ENCODE measurements at regions not wholly inside any gene's neighbourhood (a gene's known extent, or its start where the extent isn't known, plus 50 kb on each side); places are given as distances from the start of the nearest gene placed in this dataset.

DNA sequence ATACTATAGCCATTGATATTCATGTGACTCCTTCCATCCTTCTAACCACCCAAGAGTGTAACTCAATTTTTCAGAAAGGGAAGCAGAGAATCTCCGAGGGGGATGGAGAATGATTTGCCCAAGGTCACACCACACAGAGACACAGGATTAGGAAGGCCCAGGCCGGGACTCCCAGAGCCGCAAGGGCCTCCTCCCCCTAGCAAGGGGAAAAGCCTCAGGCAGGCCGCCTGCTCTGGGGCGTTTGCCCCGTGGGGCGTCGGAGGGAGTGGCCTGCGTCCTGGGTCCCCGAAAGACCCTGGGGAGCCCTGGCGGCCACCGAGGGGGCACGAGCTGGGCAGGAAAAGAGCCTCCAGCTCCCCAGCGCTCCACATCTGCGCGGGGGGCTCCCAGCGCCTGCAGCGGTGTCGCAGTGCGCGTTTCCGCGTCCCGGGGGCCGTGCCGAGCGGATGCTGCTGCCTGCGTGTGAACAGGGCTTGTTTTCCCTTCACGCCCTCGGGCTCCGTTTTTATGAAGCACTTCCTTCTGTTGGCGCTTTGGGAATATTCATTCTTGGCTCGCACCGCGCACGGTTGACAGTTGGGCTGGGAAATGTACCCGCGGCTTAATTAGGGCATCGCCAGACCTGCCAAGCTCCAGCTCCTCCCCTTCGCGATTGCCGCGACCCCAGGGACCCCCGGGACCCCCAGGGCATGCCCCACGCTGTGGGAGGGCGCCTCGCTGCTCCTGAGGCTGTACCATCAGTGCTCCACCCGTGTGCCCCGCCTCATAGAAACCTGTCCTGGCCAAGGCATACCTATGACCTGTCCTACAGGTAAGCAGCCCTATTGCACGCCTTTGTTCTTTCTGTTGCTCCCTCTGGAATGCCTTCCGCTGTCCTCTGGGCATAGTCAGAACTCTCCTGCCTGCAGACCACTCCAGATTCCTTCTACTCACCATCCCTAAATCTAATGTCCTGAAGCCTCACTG is 158.9 kb upstream of the GLI2 start:
- H3K36me3 ChIP-seq (ENCODE audit: control insufficient read depth in 3 of 3, insufficient read depth in 2 of 3, low read depth in 1 of 3, low read length in 3 of 3): no peaks in the 10 kb centered on the region
- peaks cover 0 to 30% (median 0%) of the 10 kb centered on the region in 3 donors for H3K27me3 ChIP-seq (ENCODE audit: control insufficient read depth in 3 of 3, insufficient read depth in 3 of 3, low read length in 3 of 3)
- H3K9me3 ChIP-seq (ENCODE audit: control insufficient read depth in 2 of 2, insufficient read depth in 1 of 2, low read depth in 1 of 2, low read length in 1 of 2): no peaks in the 10 kb centered on the region
- H3K27ac ChIP-seq (ENCODE audit: low read depth in 1 of 3, low read length in 2 of 3): no peak overlapping the region
- WGBS, 3 donors: 8 to 11% (median 9%) methylated on average over 46 to 51 of the region's 51 CpGs
- no peak overlapping the region for H3K4me3 ChIP-seq (ENCODE audit: low read depth in 1 of 3, low read length in 3 of 3)
- DNase-seq: peak; percentile 9 to 47
- peaks cover 0 to 6% (median 0%) of the 10 kb centered on the region in 3 donors for H3K4me1 ChIP-seq (ENCODE audit: control insufficient read depth in 3 of 3, insufficient read depth in 2 of 3, low read depth in 1 of 3, low read length in 2 of 3)
- FAIRE-seq: no peak

DNA sequence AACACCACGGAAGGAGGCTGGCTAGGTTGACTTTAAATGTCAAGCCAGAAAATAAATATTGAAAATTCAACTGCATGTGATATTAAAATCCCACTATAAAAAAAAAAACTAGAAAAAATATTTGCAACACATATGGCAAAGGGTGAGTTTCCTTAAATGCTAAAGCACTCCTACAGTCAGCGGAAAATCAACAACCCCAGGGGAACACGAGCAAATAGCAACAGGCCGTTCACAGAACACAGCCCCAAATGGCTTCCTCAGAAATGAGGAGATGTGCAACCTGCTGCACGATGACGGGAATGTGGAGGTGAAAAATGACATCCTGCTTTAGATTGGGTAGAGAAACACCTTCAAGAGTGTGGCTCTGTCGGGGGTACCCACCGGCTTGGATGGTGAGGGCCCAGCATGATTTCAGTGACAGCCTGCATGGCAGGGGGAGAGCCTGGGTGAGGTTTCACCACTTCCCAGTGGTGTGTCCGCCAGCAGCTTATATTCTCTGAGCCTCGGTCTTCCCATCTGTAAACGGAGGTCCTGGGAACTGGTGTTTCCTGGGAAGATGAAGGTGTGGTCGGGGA is 157.9 kb upstream of the GLI2 start:
- 88 to 93% (median 90%) methylated on average over 11 to 12 of the region's 12 CpGs for WGBS, 3 donors
- H3K27ac ChIP-seq (ENCODE audit: low read depth in 1 of 3, low read length in 2 of 3): no peak overlapping the region
- no peaks in the 10 kb centered on the region for H3K9me3 ChIP-seq (ENCODE audit: control insufficient read depth in 2 of 2, insufficient read depth in 1 of 2, low read depth in 1 of 2, low read length in 1 of 2)
- FAIRE-seq (no peak), DNase-seq (no peak)
- H3K4me3 ChIP-seq (ENCODE audit: low read depth in 1 of 3, low read length in 3 of 3): no peak overlapping the region
- no peaks in the 10 kb centered on the region for H3K36me3 ChIP-seq (ENCODE audit: control insufficient read depth in 3 of 3, insufficient read depth in 2 of 3, low read depth in 1 of 3, low read length in 3 of 3)
- H3K27me3 ChIP-seq (ENCODE audit: control insufficient read depth in 3 of 3, insufficient read depth in 3 of 3, low read length in 3 of 3): peaks cover 0 to 30% (median 0%) of the 10 kb centered on the region in 3 donors
- peaks cover 0 to 6% (median 0%) of the 10 kb centered on the region in 3 donors for H3K4me1 ChIP-seq (ENCODE audit: control insufficient read depth in 3 of 3, insufficient read depth in 2 of 3, low read depth in 1 of 3, low read length in 2 of 3)

GRCh38 chr2:120578576-120579352 is 156.9 kb upstream of the GLI2 start:
- Histone ChIP-seq H3K9me3 (ENCODE audit: control insufficient read depth in 2 of 2, insufficient read depth in 1 of 2, low read depth in 1 of 2, low read length in 1 of 2) (no peaks in the 10 kb centered on the region), H3K36me3 (ENCODE audit: control insufficient read depth in 3 of 3, insufficient read depth in 2 of 3, low read depth in 1 of 3, low read length in 3 of 3) (no peaks in the 10 kb centered on the region), H3K27ac (ENCODE audit: low read depth in 1 of 3, low read length in 2 of 3) (no peak overlapping the region), H3K27me3 (ENCODE audit: control insufficient read depth in 3 of 3, insufficient read depth in 3 of 3, low read length in 3 of 3) (peaks cover 0 to 30% (median 0%) of the 10 kb centered on the region in 3 donors), H3K4me3 (ENCODE audit: low read depth in 1 of 3, low read length in 3 of 3) (no peak overlapping the region), H3K4me1 (ENCODE audit: control insufficient read depth in 3 of 3, insufficient read depth in 2 of 3, low read depth in 1 of 3, low read length in 2 of 3) (peaks cover 0 to 6% (median 0%) of the 10 kb centered on the region in 3 donors)
- FAIRE-seq (no peak), DNase-seq (no peak)
- 82 to 87% (median 87%) methylated on average over 16 to 17 of the region's 17 CpGs for WGBS, 3 donors

DNA sequence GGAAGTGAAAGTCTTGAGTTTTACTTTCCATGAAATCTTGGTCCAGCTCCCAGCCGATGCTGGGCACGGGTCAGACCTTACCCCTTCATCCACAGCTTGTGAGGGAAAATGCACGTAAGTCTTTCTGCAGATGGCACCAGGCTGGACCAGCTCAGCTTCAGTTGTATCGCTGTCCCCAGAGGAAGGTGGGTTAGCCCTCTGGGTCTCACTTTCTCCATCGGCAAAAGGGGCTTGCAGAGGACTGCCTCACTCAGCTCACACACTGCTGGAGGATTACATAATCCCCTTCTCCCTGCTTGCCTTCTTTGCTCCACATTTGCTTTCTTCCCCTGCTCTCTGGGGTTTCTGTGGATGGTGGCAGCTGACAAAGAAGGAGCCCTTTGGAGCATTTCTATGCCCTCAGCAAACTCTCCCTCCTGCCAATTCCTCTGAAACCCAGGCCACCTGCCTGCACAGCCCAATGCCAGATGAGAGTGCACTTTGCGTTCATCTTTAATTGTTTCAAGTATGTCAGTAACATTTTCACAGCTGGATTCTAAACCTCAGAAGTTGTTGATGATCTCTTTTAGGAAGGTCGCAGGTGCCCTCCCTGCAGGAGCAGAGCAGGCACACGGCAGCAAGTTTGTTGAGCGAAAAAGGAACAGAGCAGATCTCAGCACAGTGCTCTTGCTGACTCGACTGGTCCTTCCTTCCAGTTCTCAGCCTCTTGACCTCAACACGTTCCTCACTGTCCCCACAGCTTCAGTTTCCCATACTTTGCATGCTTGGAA is 155.6 kb upstream of the GLI2 start:
- H3K9me3 ChIP-seq (ENCODE audit: control insufficient read depth in 2 of 2, insufficient read depth in 1 of 2, low read depth in 1 of 2, low read length in 1 of 2): no peaks in the 10 kb centered on the region
- no peaks in the 10 kb centered on the region for H3K36me3 ChIP-seq (ENCODE audit: control insufficient read depth in 3 of 3, insufficient read depth in 2 of 3, low read depth in 1 of 3, low read length in 3 of 3)
- H3K27ac ChIP-seq (ENCODE audit: low read depth in 1 of 3, low read length in 2 of 3): no peak overlapping the region
- FAIRE-seq (no peak), DNase-seq (no peak)
- H3K4me1 ChIP-seq (ENCODE audit: control insufficient read depth in 3 of 3, insufficient read depth in 2 of 3, low read depth in 1 of 3, low read length in 2 of 3): peaks cover 0 to 6% (median 0%) of the 10 kb centered on the region in 3 donors
- 68 to 80% (median 75%) methylated on average over 11 of the region's 11 CpGs for WGBS, 3 donors
- H3K27me3 ChIP-seq (ENCODE audit: control insufficient read depth in 3 of 3, insufficient read depth in 3 of 3, low read length in 3 of 3): peaks cover 0 to 30% (median 0%) of the 10 kb centered on the region in 3 donors
- H3K4me3 ChIP-seq (ENCODE audit: low read depth in 1 of 3, low read length in 3 of 3): no peak overlapping the region

- FAIRE-seq: no peak
- 34 to 56% (median 48%) methylated on average over 18 of the region's 18 CpGs for WGBS, 3 donors
- Histone ChIP-seq H3K4me3 (ENCODE audit: low read depth in 1 of 3, low read length in 3 of 3) (no peak overlapping the region), H3K9me3 (ENCODE audit: control insufficient read depth in 2 of 2, insufficient read depth in 1 of 2, low read depth in 1 of 2, low read length in 1 of 2) (no peaks in the 10 kb centered on the region), H3K36me3 (ENCODE audit: control insufficient read depth in 3 of 3, insufficient read depth in 2 of 3, low read depth in 1 of 3, low read length in 3 of 3) (no peaks in the 10 kb centered on the region), H3K27me3 (ENCODE audit: control insufficient read depth in 3 of 3, insufficient read depth in 3 of 3, low read length in 3 of 3) (peaks cover 0 to 28% (median 1%) of the 10 kb centered on the region in 3 donors), H3K4me1 (ENCODE audit: control insufficient read depth in 3 of 3, insufficient read depth in 2 of 3, low read depth in 1 of 3, low read length in 2 of 3) (peaks cover 0 to 6% (median 0%) of the 10 kb centered on the region in 3 donors), H3K27ac (ENCODE audit: low read depth in 1 of 3, low read length in 2 of 3) (no peak overlapping the region)
- DNase-seq: peak in 1 of 2 donors; percentile 13
These were observed 155.0 kb upstream of the GLI2 start for GRCh38 chr2:120580709-120581108.

DNA sequence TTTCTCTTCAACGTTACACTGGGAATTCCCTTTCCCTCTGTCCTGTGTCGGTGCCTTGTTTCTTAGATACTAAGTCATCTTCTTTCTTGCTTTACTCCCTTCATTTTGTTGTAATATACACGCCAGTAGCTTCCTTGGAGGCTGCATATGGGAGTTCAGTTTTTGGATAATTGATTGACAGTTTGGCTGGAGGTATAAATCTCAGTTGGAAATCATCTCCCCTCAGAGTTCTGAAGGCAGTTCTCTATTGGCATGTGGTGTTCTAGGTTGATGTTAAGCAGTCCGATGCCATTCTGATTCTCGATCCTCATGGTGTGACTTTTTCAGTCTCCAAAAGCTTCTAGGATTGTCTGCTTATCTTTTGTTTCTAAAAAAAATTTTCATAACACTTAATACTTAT is 152.5 kb upstream of the GLI2 start:
- Histone ChIP-seq H3K9me3 (ENCODE audit: control insufficient read depth in 2 of 2, insufficient read depth in 1 of 2, low read depth in 1 of 2, low read length in 1 of 2) (no peaks in the 10 kb centered on the region), H3K4me3 (ENCODE audit: low read depth in 1 of 3, low read length in 3 of 3) (no peak overlapping the region), H3K27me3 (ENCODE audit: control insufficient read depth in 3 of 3, insufficient read depth in 3 of 3, low read length in 3 of 3) (peaks cover 0 to 30% (median 13%) of the 10 kb centered on the region in 3 donors), H3K27ac (ENCODE audit: low read depth in 1 of 3, low read length in 2 of 3) (no peak overlapping the region), H3K36me3 (ENCODE audit: control insufficient read depth in 3 of 3, insufficient read depth in 2 of 3, low read depth in 1 of 3, low read length in 3 of 3) (no peaks in the 10 kb centered on the region), H3K4me1 (ENCODE audit: control insufficient read depth in 3 of 3, insufficient read depth in 2 of 3, low read depth in 1 of 3, low read length in 2 of 3) (peaks cover 0 to 8% (median 3%) of the 10 kb centered on the region in 3 donors)
- DNase-seq (no peak), FAIRE-seq (no peak)
- WGBS, 3 donors: 91 to 96% (median 91%) methylated on average over 5 of the region's 5 CpGs

DNA sequence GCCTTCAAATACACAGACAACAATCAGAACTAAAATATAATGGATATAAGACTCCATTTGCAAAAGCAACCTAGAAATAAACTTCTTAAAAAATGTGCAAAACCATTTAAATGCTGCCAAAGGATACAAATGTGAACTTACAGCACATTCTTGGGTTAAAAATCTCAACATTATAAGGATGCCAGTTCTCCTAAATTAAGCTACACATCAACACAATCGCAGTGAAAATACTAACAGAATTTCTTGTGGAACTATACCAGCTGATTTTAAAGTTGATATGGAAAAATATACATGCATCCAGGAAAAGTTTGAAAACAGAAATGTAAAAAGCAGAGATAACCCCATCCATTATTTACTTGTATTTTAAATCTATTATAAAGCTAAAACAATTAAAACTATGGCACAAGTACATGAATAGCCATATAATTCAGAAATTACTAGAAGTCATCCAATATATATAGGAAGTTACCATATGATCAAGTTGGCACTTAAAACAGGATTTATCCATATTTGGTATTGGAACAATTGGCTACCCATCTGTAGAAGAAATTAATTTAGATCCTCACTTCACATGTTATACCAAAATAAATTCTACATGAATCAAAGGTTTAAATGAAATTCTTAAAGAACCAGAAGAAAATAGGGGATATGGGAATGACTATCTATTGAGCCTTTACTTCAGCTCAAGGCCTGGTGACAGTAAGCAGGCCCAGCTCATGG is 151.7 kb upstream of the GLI2 start:
- Histone ChIP-seq H3K4me3 (ENCODE audit: low read depth in 1 of 3, low read length in 3 of 3) (no peak overlapping the region), H3K27me3 (ENCODE audit: control insufficient read depth in 3 of 3, insufficient read depth in 3 of 3, low read length in 3 of 3) (peaks cover 3 to 38% (median 16%) of the 10 kb centered on the region in 3 donors), H3K36me3 (ENCODE audit: control insufficient read depth in 3 of 3, insufficient read depth in 2 of 3, low read depth in 1 of 3, low read length in 3 of 3) (no peaks in the 10 kb centered on the region), H3K27ac (ENCODE audit: low read depth in 1 of 3, low read length in 2 of 3) (no peak overlapping the region), H3K9me3 (ENCODE audit: control insufficient read depth in 2 of 2, insufficient read depth in 1 of 2, low read depth in 1 of 2, low read length in 1 of 2) (no peaks in the 10 kb centered on the region), H3K4me1 (ENCODE audit: control insufficient read depth in 3 of 3, insufficient read depth in 2 of 3, low read depth in 1 of 3, low read length in 2 of 3) (peaks cover 0 to 8% (median 3%) of the 10 kb centered on the region in 3 donors)
- FAIRE-seq: no peak
- DNase-seq: no peak
- 88 to 94% (median 92%) methylated on average over 1 of the region's 1 CpG for WGBS, 3 donors
